GM10248 (cell line): ENCODE measurements at regions not wholly inside any gene's neighbourhood (a gene's known extent, or its start where the extent isn't known, plus 50 kb on each side); places are given as distances from the start of the nearest gene placed in this dataset.

ENCODE experiments used
- CTCF ChIA-PET: fragments of 300-600 bp; sonication (Branson Sonifier 250); formaldehyde crosslinking; extraction: SDS; loops from one replicate; lab custom pipeline; 2021; ENCODE audit warnings: antibody characterized with exemption; lab: Yijun Ruan, JAX
- POLR2A ChIA-PET: fragments of 350-650 bp; sonication (Branson Sonifier 250); formaldehyde crosslinking; extraction: SDS; loops from one replicate; lab custom pipeline; 2020; ENCODE audit warnings: antibody characterized with exemption; lab: Yijun Ruan, JAX
- DNase-seq: peaks from one replicate; pipeline ENCODE4 v3.0.0; 2012; ENCODE audit errors: extremely low spot score
- TF ChIP-seq, protein P1 (sequence below): IDR thresholded peaks from 2 replicates; pipeline ENCODE4 v1.5.1; 2012; ENCODE audit warnings: mild to moderate bottlenecking, low read depth; ENCODE audit errors: extremely low read depth, missing control alignments, control extremely low read depth

DNA sequence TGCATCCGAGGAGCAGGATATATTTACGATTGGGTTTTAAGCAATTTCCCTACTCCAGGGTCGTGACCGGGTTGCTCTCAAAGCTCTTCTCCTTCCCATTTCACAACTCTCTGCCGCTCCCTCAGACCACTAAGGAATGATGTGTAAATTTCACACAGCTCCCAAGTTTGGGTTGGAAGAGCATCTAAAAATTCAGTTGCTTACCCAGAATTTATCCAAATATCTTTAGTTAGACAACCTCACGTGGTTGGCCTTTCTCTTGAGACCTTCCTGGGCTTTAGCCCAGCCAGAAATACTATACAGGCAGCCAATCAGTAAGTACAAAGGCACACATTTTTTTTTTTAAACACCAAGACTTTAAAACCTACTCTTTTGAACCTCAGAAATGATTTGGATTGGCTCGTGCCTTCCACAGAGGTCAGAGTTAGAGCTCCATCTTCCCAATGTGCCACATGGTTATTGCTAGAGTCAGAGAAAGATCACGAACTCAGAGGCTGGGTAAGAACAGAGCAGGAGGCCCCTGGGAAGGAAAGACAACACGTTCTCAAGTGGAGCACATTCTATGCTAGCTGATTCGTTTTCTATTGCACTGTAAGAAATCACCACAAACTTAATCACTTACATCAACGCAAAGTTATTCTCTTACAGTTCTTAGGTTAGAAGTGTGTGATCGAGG lies 335.4 kb upstream of the MGMT start:
- POLR2A ChIA-PET: no interaction called here
- TF ChIP-seq, protein P1, sequence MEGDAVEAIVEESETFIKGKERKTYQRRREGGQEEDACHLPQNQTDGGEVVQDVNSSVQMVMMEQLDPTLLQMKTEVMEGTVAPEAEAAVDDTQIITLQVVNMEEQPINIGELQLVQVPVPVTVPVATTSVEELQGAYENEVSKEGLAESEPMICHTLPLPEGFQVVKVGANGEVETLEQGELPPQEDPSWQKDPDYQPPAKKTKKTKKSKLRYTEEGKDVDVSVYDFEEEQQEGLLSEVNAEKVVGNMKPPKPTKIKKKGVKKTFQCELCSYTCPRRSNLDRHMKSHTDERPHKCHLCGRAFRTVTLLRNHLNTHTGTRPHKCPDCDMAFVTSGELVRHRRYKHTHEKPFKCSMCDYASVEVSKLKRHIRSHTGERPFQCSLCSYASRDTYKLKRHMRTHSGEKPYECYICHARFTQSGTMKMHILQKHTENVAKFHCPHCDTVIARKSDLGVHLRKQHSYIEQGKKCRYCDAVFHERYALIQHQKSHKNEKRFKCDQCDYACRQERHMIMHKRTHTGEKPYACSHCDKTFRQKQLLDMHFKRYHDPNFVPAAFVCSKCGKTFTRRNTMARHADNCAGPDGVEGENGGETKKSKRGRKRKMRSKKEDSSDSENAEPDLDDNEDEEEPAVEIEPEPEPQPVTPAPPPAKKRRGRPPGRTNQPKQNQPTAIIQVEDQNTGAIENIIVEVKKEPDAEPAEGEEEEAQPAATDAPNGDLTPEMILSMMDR: no peak
- no peak for DNase-seq
- CTCF ChIA-PET: interaction anchor here (1.6 kb wide), 1 partner anchor 10 kb away, joined by 3 read pairs; no protein-coding TSS in a partner anchor

DNA sequence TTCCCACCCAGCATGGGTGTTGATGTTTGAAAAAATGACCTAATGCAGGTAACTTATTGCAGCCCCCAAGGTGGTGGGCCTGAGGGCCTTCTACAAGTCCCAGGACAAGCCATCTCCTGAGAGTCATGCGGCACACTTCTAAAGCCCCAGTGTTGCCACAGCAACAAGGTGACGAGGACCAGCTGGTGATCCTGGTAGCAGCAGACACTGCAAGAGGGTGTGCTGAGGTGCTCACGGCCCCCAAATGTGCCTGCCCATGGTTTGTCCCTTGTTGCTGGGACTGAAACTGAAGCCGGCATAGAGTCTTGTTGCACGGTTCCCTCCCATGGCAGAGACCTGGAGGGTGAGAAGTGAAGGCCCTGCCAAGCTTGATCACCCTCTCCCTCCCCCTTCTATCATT lies 333.2 kb upstream of the MGMT start:
- TF ChIP-seq, protein P1: no peak
- CTCF ChIA-PET: no interaction called here
- POLR2A ChIA-PET: no interaction called here
- no peak for DNase-seq

GRCh38 chr10:129134371-129134770 lies 332.7 kb upstream of the MGMT start:
- TF ChIP-seq, protein P1: no peak
- POLR2A ChIA-PET: no interaction called here
- DNase-seq: no peak
- CTCF ChIA-PET: no interaction called here

- no peak for DNase-seq
- POLR2A ChIA-PET: no interaction called here
- TF ChIP-seq, protein P1: no peak
- CTCF ChIA-PET: no interaction called here
Observed at GRCh38 chr10:129135624-129136023, 331.4 kb upstream of the MGMT start.

DNA sequence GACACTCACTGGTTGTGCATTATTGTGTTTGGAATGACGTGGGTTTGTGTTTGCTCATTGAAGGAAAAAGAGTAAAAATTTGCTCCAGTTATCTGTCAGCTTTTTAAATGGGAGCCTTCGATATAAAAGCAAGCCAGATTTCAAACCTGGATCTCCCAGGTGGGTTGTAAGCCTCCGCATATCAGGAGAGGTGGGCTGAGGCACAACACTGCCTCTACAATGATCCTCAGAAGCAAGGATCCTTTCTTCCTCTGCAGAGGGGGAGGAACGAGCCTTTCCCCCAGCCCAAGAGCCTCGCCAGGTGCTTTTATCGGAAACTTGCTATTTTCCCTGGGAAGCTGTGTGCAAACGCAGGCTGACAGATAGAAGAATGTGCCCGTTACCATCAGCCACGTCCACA lies 331.0 kb upstream of the MGMT start:
- TF ChIP-seq, protein P1: no peak
- ChIA-PET CTCF (no interaction called here), POLR2A (no interaction called here)
- no peak for DNase-seq

DNA sequence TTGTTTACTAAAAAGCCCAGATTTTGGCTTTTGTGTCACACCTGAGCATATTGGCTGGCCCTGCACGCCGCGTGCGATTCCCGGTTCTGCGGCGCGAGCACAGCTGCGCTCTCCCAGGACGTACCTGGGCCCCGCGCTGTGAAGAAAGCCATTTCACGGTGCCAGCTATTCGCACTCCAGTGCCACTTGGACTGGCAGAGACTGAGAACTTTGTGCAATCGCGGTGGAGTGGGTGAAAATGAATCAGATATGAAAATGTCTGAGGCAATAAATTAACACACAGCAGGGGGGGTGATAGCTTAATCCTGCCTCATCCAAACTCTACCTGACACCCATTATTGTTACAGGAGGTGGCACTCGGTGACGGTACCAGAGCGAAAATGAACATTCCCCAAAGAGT lies 330.1 kb upstream of the MGMT start:
- TF ChIP-seq, protein P1: no peak
- CTCF ChIA-PET: no interaction called here
- POLR2A ChIA-PET: no interaction called here
- no peak for DNase-seq
